ENCODE measurements at regions not wholly inside any gene's neighbourhood (a gene's known extent, or its start where the extent isn't known, plus 50 kb on each side); places are given as distances from the start of the nearest gene placed in this dataset.
"Not testable (repeated sequence)": the region's sequence is repeated elsewhere in the genome, so short reads cannot be mapped to it uniquely, and the experiment has no call there.

GRCh38 chr14:57061009-57061711, 207.5 kb downstream of the EXOC5 start:
- DNase-seq (ENCODE audit: low read depth, low spot score), result no peak

GRCh38 chr14:57060276-57060955, 208.3 kb downstream of the EXOC5 start:
- DNase-seq (ENCODE audit: low read depth, low spot score), result no peak

GRCh38 chr14:57058319-57058718, 210.4 kb downstream of the EXOC5 start:
- no peak for DNase-seq (ENCODE audit: low read depth, low spot score)

GRCh38 chr14:57057803-57058202, 210.9 kb downstream of the EXOC5 start:
- no peak for DNase-seq (ENCODE audit: low read depth, low spot score)

- DNase-seq (ENCODE audit: low read depth, low spot score), result not testable (repeated sequence)
These were observed 212.2 kb downstream of the EXOC5 start for GRCh38 chr14:57056522-57056921.

GRCh38 chr14:57052705-57053302, 215.9 kb downstream of the EXOC5 start:
- no peak for DNase-seq (ENCODE audit: low read depth, low spot score)

- DNase-seq (ENCODE audit: low read depth, low spot score), result no peak
These were observed 217.1 kb downstream of the EXOC5 start for GRCh38 chr14:57051633-57052032.

- no peak for DNase-seq (ENCODE audit: low read depth, low spot score)
These were observed 218.9 kb downstream of the EXOC5 start for GRCh38 chr14:57049848-57050247.

- DNase-seq (ENCODE audit: low read depth, low spot score), result no peak
These were observed 222.5 kb downstream of the EXOC5 start for GRCh38 chr14:57046175-57046574.

- not testable (repeated sequence) for DNase-seq (ENCODE audit: low read depth, low spot score)
These were observed 224.4 kb downstream of the EXOC5 start for GRCh38 chr14:57044101-57044973.

GRCh38 chr14:57038689-57039088, 228.4 kb upstream of the OTX2 start:
- no peak for DNase-seq (ENCODE audit: low read depth, low spot score)

GRCh38 chr14:57031474-57031873, 221.2 kb upstream of the OTX2 start:
- DNase-seq (ENCODE audit: low read depth, low spot score), result no peak

- peak; percentile 35 for DNase-seq (ENCODE audit: low read depth, low spot score)
These were observed 219.5 kb upstream of the OTX2 start for GRCh38 chr14:57029620-57030253.

GRCh38 chr14:57025456-57025855, 215.2 kb upstream of the OTX2 start:
- no peak for DNase-seq (ENCODE audit: low read depth, low spot score)

- DNase-seq (ENCODE audit: low read depth, low spot score), result no peak
These were observed 212.3 kb upstream of the OTX2 start for GRCh38 chr14:57022608-57023007.

GRCh38 chr14:57018065-57018464, 207.8 kb upstream of the OTX2 start:
- no peak for DNase-seq (ENCODE audit: low read depth, low spot score)

- DNase-seq (ENCODE audit: low read depth, low spot score), result no peak
These were observed 203.7 kb upstream of the OTX2 start for GRCh38 chr14:57013987-57014386.

GRCh38 chr14:57009585-57010515, 199.6 kb upstream of the OTX2 start:
- no peak for DNase-seq (ENCODE audit: low read depth, low spot score)

- DNase-seq (ENCODE audit: low read depth, low spot score), result no peak
These were observed 198.3 kb upstream of the OTX2 start for GRCh38 chr14:57008534-57008933.

- DNase-seq (ENCODE audit: low read depth, low spot score), result peak; percentile 35
These were observed 188.4 kb upstream of the OTX2 start for GRCh38 chr14:56998728-56999127.
